ENCODE measurements at regions not wholly inside any gene's neighbourhood (a gene's known extent, or its start where the extent isn't known, plus 50 kb on each side); places are given as distances from the start of the nearest gene placed in this dataset.

DNA sequence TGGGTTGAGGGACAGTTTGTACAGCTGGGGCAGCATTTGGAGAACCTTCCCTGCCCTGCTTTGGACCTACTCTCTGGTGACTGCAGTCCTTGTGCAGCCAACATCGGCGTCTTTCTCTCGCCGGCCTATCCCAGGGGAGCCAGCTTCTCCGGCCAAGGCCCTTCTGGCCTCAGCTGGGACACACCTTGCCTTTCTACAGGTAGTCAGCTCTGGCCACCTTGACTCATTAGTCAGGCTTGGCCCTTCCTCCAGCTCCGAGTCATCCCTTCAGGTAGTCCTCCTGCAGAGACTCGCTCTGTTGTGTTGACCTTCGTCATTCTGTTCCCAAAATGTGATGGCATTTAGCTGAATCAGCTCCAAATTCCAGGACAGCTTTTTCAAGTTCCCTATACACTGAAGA lies 145.0 kb upstream of the CHST15 start:
- H3K27me3 Mint-ChIP-seq (ENCODE audit: insufficient read depth, low read depth), result peaks cover 24% of the 10 kb centered on the region
- no peak overlapping the region for H3K27ac ChIP-seq
- H3K36me3 Mint-ChIP-seq, result no peaks in the 10 kb centered on the region
- H3K9ac ChIP-seq, result no peak overlapping the region
- H3K27me3 ChIP-seq, result no peaks in the 10 kb centered on the region
- H3K9me3 Mint-ChIP-seq, result no peaks in the 10 kb centered on the region
- H3K4me1 Mint-ChIP-seq, result peaks cover 13% of the 10 kb centered on the region
- no peak for TF ChIP-seq EZH2phosphoT487 (IDR thresholded peaks at IDR 0.05)
- TF ChIP-seq EZH2 (IDR thresholded peaks at IDR 0.05), result no peak
- TF ChIP-seq, protein P1, sequence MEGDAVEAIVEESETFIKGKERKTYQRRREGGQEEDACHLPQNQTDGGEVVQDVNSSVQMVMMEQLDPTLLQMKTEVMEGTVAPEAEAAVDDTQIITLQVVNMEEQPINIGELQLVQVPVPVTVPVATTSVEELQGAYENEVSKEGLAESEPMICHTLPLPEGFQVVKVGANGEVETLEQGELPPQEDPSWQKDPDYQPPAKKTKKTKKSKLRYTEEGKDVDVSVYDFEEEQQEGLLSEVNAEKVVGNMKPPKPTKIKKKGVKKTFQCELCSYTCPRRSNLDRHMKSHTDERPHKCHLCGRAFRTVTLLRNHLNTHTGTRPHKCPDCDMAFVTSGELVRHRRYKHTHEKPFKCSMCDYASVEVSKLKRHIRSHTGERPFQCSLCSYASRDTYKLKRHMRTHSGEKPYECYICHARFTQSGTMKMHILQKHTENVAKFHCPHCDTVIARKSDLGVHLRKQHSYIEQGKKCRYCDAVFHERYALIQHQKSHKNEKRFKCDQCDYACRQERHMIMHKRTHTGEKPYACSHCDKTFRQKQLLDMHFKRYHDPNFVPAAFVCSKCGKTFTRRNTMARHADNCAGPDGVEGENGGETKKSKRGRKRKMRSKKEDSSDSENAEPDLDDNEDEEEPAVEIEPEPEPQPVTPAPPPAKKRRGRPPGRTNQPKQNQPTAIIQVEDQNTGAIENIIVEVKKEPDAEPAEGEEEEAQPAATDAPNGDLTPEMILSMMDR (IDR thresholded peaks at IDR 0.05), result no peak
- H3K9me3 ChIP-seq (ENCODE audit: low read depth), result no peaks in the 10 kb centered on the region
- H3K36me3 ChIP-seq, result no peaks in the 10 kb centered on the region
- H2AFZ ChIP-seq (replicated peaks), result no peak overlapping the region
- no peak overlapping the region for H3K27ac Mint-ChIP-seq
- no peak overlapping the region for H3K4me2 ChIP-seq
- no peak for DNase-seq (ENCODE audit: low spot score)
- H3K4me3 Mint-ChIP-seq, result no peak overlapping the region
- H3K4me3 ChIP-seq, result no peak overlapping the region
- H3F3A ChIP-seq (ENCODE audit: low read depth), result peaks cover 11% of the 10 kb centered on the region
- peaks cover 9% of the 10 kb centered on the region for H3K4me1 ChIP-seq
- H4K20me1 ChIP-seq (ENCODE audit: low read depth), result no peaks in the 10 kb centered on the region
- H3K79me2 ChIP-seq (ENCODE audit: low read depth), result no peaks in the 10 kb centered on the region

DNA sequence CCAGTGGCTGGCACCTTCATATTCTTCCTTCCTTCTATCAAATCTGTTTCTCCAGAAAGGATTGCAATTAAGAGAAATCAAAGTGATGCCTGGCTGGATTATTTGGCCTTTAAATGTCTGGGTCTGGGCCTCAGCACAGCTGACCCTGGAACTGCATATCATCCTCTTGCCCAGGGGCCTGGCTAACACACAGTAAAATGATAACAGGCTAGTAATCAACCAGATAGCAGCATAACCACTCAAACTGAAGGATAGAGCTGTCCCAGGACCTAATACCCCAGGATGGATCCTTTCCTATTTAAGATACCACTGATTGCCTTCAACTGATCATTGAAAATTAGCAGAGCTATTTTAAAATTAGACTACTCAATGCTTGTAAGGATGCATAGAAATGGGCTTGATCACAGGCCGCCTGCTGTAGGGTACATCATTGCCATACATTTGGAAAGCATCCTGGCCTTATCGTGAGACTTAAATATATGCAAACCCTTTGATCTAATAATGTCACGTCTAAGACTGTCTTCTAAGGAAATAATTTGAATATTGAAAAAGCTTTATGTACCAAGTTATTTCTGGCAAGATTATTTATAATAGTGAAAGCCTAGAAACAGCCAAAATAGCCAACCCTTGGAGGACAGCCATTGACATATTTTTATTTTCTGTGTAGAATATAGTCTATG lies 144.0 kb upstream of the CHST15 start:
- peaks cover 11% of the 10 kb centered on the region for H3F3A ChIP-seq (ENCODE audit: low read depth)
- H3K4me1 ChIP-seq, result peaks cover 9% of the 10 kb centered on the region
- H3K4me2 ChIP-seq, result no peak overlapping the region
- no peak overlapping the region for H3K4me3 ChIP-seq
- Mint-ChIP-seq H3K27ac (no peak overlapping the region), H3K4me3 (no peak overlapping the region), H3K4me1 (peaks cover 13% of the 10 kb centered on the region), H3K9me3 (no peaks in the 10 kb centered on the region), H3K27me3 (ENCODE audit: insufficient read depth, low read depth) (peaks cover 17% of the 10 kb centered on the region), H3K36me3 (no peaks in the 10 kb centered on the region)
- no peak overlapping the region for H2AFZ ChIP-seq (replicated peaks)
- H3K27me3 ChIP-seq, result no peaks in the 10 kb centered on the region
- no peak for DNase-seq (ENCODE audit: low spot score)
- H3K79me2 ChIP-seq (ENCODE audit: low read depth), result no peaks in the 10 kb centered on the region
- no peaks in the 10 kb centered on the region for H3K9me3 ChIP-seq (ENCODE audit: low read depth)
- no peak overlapping the region for H3K9ac ChIP-seq
- TF ChIP-seq, protein P1 (IDR thresholded peaks at IDR 0.05), result no peak
- TF ChIP-seq EZH2phosphoT487 (IDR thresholded peaks at IDR 0.05), result no peak
- no peak for TF ChIP-seq EZH2 (IDR thresholded peaks at IDR 0.05)
- H4K20me1 ChIP-seq (ENCODE audit: low read depth), result no peaks in the 10 kb centered on the region
- H3K27ac ChIP-seq, result no peak overlapping the region
- H3K36me3 ChIP-seq, result no peaks in the 10 kb centered on the region

DNA sequence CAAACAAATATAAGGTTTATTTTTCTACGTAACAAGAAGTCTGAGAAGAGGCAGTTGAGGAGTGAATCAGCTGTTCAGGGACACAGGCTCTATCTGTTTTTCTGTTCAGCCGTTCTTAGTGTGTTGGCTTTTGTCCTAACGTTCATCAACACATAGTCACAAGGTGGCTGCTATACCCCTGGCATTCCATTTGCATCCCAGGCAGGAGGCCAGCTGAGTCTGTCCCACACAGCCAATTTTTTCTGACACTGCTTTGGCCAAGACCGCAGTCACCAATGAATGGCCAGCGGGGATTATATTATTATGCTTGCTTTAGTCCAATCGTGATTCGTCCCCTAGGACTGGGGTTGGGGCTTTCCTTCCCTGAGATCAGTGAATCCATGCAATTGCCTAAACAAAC lies 143.4 kb upstream of the CHST15 start:
- Histone ChIP-seq H3K9ac (no peak overlapping the region), H3K4me3 (no peak overlapping the region), H3K9me3 (ENCODE audit: low read depth) (no peaks in the 10 kb centered on the region), H3K27me3 (no peaks in the 10 kb centered on the region), H3F3A (ENCODE audit: low read depth) (peaks cover 11% of the 10 kb centered on the region), H3K79me2 (ENCODE audit: low read depth) (no peaks in the 10 kb centered on the region), H3K36me3 (no peaks in the 10 kb centered on the region), H3K4me1 (peaks cover 9% of the 10 kb centered on the region), H2AFZ (replicated peaks) (no peak overlapping the region), H3K27ac (no peak overlapping the region), H4K20me1 (ENCODE audit: low read depth) (no peaks in the 10 kb centered on the region), H3K4me2 (no peak overlapping the region)
- Mint-ChIP-seq H3K36me3 (no peaks in the 10 kb centered on the region), H3K4me3 (no peak overlapping the region), H3K4me1 (peaks cover 13% of the 10 kb centered on the region), H3K27me3 (ENCODE audit: insufficient read depth, low read depth) (peaks cover 14% of the 10 kb centered on the region), H3K27ac (no peak overlapping the region), H3K9me3 (no peaks in the 10 kb centered on the region)
- TF ChIP-seq EZH2 (IDR thresholded peaks at IDR 0.05) (no peak), EZH2phosphoT487 (IDR thresholded peaks at IDR 0.05) (no peak)
- TF ChIP-seq, protein P1 (IDR thresholded peaks at IDR 0.05), result no peak
- no peak for DNase-seq (ENCODE audit: low spot score)
